ENCODE measurements at regions not wholly inside any gene's neighbourhood (a gene's known extent, or its start where the extent isn't known, plus 50 kb on each side); places are given as distances from the start of the nearest gene placed in this dataset.
"Not testable (repeated sequence)": the region's sequence is repeated elsewhere in the genome, so short reads cannot be mapped to it uniquely, and the experiment has no call there.

GRCh38 chr11:50147946-50148345, 115.3 kb downstream of the OR4C45 start:
- TF ChIP-seq CTCF (conservative IDR thresholded peaks at IDR 0.05; ENCODE audit: low read length); EZH2phosphoT487 (IDR thresholded peaks at IDR 0.05; ENCODE audit: borderline replicate concordance, low read depth, low read length): not testable (repeated sequence)

Data from OCI-LY7 (cell line).